C4-2B (cell line): ENCODE measurements at regions not wholly inside any gene's neighbourhood (a gene's known extent, or its start where the extent isn't known, plus 50 kb on each side); places are given as distances from the start of the nearest gene placed in this dataset.

Experiments used
- CTCF ChIP-seq: fragments of 450-650 bp; conservative IDR thresholded peaks from 2 replicates; pipeline ENCODE4 v1.5.1; 2017; ENCODE audit warnings: mild to moderate bottlenecking
- ZFX ChIP-seq: fragments of 450-650 bp; IDR thresholded peaks from 2 replicates; pipeline ENCODE4 v1.6.1; 2017

- TF ChIP-seq ZFX = no peak
- TF ChIP-seq CTCF = no peak
These were observed 194.3 kb downstream of the MYCN start for GRCh38 chr2:16134436-16135165.
